Loucy (cell line): ENCODE measurements at regions not wholly inside any gene's neighbourhood (a gene's known extent, or its start where the extent isn't known, plus 50 kb on each side); places are given as distances from the start of the nearest gene placed in this dataset.

ENCODE experiments used
- H2AFZ ChIP-seq: fragments of 200-600 bp; sonication (generic); 2 replicates; pipeline ENCODE4 v1.6.0; 2016; ENCODE audit warnings: antibody characterized with exemption, mild to moderate bottlenecking, low read length, moderate library complexity
- H3F3A ChIP-seq: fragments of 200-600 bp; 2 replicates; pipeline ENCODE4 v1.6.0; 2016; ENCODE audit warnings: antibody characterized with exemption, low read depth, mild to moderate bottlenecking
- H3K27me3 ChIP-seq: fragments of 200-600 bp; sonication (generic); 2 replicates; pipeline ENCODE4 v1.6.1; 2014; ENCODE audit warnings: low read length, mild to moderate bottlenecking; ENCODE audit not compliant: insufficient read depth, poor library complexity, severe bottlenecking
- H3K36me3 ChIP-seq: fragments of 200-600 bp; sonication (generic); 2 replicates; pipeline ENCODE4 v1.6.1; 2016; ENCODE audit warnings: low read length; ENCODE audit not compliant: insufficient read depth
- H3K4me1 ChIP-seq: fragments of 200-600 bp; sonication (generic); 2 replicates; pipeline ENCODE4 v1.5.1; 2014; ENCODE audit warnings: low read length, mild to moderate bottlenecking; ENCODE audit not compliant: insufficient read depth, poor library complexity, severe bottlenecking
- H3K4me2 ChIP-seq: fragments of 200-600 bp; sonication (generic); 2 replicates; pipeline ENCODE4 v1.6.0; 2014; ENCODE audit warnings: antibody characterized with exemption, low read length, low read depth, mild to moderate bottlenecking; ENCODE audit not compliant: poor library complexity, severe bottlenecking
- H3K4me3 ChIP-seq: fragments of 200-600 bp; sonication (generic); 2 replicates; pipeline ENCODE4 v1.5.1; 2014; ENCODE audit warnings: low read length, mild to moderate bottlenecking, mixed read lengths; ENCODE audit not compliant: poor library complexity, severe bottlenecking
- H3K79me2 ChIP-seq: fragments of 200-600 bp; sonication (generic); 2 replicates; pipeline ENCODE4 v1.6.1; 2014; ENCODE audit warnings: low read length; ENCODE audit not compliant: insufficient read depth
- H3K9ac ChIP-seq: fragments of 200-600 bp; sonication (generic); 2 replicates; pipeline ENCODE4 v1.6.0; 2014; ENCODE audit warnings: mild to moderate bottlenecking, low read depth, low read length, moderate library complexity; ENCODE audit not compliant: poor library complexity, severe bottlenecking
- H3K9me2 ChIP-seq: fragments of 200-600 bp; sonication (generic); replicated peaks from 2 replicates; pipeline ENCODE4 v1.6.1; 2016; ENCODE audit warnings: low read depth, low read length, mixed read lengths
- H3K9me3 ChIP-seq: fragments of 200-600 bp; sonication (generic); 2 replicates; pipeline ENCODE4 v1.6.1; 2014; ENCODE audit warnings: mild to moderate bottlenecking, antibody characterized with exemption, low read length, low read depth; ENCODE audit not compliant: insufficient read depth
- H4K20me1 ChIP-seq: fragments of 200-600 bp; sonication (generic); 2 replicates; pipeline ENCODE4 v1.6.0; 2014; ENCODE audit warnings: antibody characterized with exemption, low read length, mild to moderate bottlenecking; ENCODE audit not compliant: insufficient read depth, poor library complexity, severe bottlenecking
- CTCF ChIP-seq: fragments of 200-600 bp; sonication (generic); conservative IDR thresholded peaks from 2 replicates; pipeline ENCODE4 v1.5.1; 2014; ENCODE audit warnings: mild to moderate bottlenecking, antibody characterized with exemption, low read length
- EZH2phosphoT487 ChIP-seq: fragments of 200-600 bp; IDR thresholded peaks from 2 replicates; pipeline ENCODE4 v1.6.1; 2018; ENCODE audit warnings: antibody characterized with exemption, mild to moderate bottlenecking, moderate library complexity, borderline replicate concordance

- Histone ChIP-seq H3K27me3 (no peaks in the 10 kb centered on the region), H3K79me2 (no peaks in the 10 kb centered on the region), H3K4me1 (no peaks in the 10 kb centered on the region), H3K4me2 (no peak overlapping the region), H3K9me3 (no peaks in the 10 kb centered on the region), H4K20me1 (no peaks in the 10 kb centered on the region), H3K9me2 (no peaks in the 10 kb centered on the region), H2AFZ (no peak overlapping the region), H3K36me3 (no peaks in the 10 kb centered on the region), H3F3A (no peaks in the 10 kb centered on the region), H3K4me3 (no peak overlapping the region), H3K9ac (no peak overlapping the region)
- TF ChIP-seq EZH2phosphoT487 (no peak), CTCF (no peak)
These were observed 309.9 kb downstream of the ADGRD1 start for GRCh38 chr12:131263626-131264025.

- TF ChIP-seq EZH2phosphoT487, result no peak
- no peak for TF ChIP-seq CTCF
- Histone ChIP-seq H3K4me1 (no peaks in the 10 kb centered on the region), H3K27me3 (no peaks in the 10 kb centered on the region), H3F3A (no peaks in the 10 kb centered on the region), H3K9me3 (no peaks in the 10 kb centered on the region), H3K9me2 (no peaks in the 10 kb centered on the region), H3K79me2 (no peaks in the 10 kb centered on the region), H3K9ac (no peak overlapping the region), H4K20me1 (no peaks in the 10 kb centered on the region), H2AFZ (no peak overlapping the region), H3K4me2 (no peak overlapping the region), H3K4me3 (no peak overlapping the region), H3K36me3 (no peaks in the 10 kb centered on the region)
These were observed 310.9 kb downstream of the ADGRD1 start for GRCh38 chr12:131264635-131265034.

GRCh38 chr12:131266591-131267467 is 313.1 kb downstream of the ADGRD1 start:
- Histone ChIP-seq H2AFZ (no peak overlapping the region), H3K9ac (no peak overlapping the region), H3K4me1 (no peaks in the 10 kb centered on the region), H4K20me1 (no peaks in the 10 kb centered on the region), H3K4me3 (no peak overlapping the region), H3K79me2 (no peaks in the 10 kb centered on the region), H3K9me2 (no peaks in the 10 kb centered on the region), H3K36me3 (no peaks in the 10 kb centered on the region), H3K9me3 (no peaks in the 10 kb centered on the region), H3K27me3 (no peaks in the 10 kb centered on the region), H3K4me2 (no peak overlapping the region), H3F3A (no peaks in the 10 kb centered on the region)
- TF ChIP-seq EZH2phosphoT487, result no peak
- no peak for TF ChIP-seq CTCF
